ENCODE measurements at regions not wholly inside any gene's neighbourhood (a gene's known extent, or its start where the extent isn't known, plus 50 kb on each side); places are given as distances from the start of the nearest gene placed in this dataset.
"Not testable (repeated sequence)": the region's sequence is repeated elsewhere in the genome, so short reads cannot be mapped to it uniquely, and the experiment has no call there.

DNA sequence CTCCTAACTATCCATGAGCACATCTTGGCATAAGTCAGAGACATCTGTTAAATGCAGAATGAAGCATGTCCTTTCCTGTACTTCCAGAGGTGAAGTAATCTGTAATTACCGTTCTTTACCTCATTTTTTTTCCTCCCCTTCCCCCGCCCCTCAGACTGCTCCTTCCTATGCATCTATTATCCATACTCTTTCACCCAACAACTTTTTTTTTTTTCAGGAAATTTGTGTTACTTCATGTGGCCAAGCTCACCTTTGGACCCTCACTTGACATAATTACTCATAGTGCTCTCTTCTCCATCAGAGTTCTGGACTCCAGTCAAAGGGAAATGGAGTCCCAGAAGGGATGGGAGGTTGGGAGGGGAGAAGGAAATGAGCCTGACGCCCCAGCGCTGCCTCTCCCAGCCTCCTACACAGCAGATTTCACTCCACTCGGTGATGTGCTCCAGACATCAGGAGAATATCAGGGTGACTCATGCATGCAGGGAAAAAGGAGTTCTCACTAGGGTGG lies 568.8 kb downstream of the STIM2 start:
- intact Hi-C loops (cut with DNase I), result no loop called here
- DNase-seq (ENCODE audit: low spot score), result no peak

DNA sequence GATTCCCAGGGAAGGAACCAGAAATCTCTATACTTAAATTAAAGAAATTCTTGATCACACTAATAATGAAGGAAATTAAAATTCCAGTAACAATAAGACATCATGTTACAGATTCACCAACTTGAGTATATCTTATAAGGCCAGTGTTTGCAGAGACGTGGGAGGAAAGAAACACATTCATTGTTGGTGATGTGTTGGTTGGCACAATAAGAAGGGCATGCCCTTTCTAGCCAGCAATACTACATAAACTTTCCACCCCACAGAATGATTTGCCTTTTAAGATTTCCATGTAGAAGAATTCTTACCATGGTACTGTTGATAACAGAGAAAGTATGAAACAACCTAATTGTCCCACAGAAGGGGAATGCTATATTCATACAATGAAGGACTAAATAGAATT lies 581.5 kb downstream of the STIM2 start:
- intact Hi-C loops (cut with DNase I), result no loop called here
- no peak for DNase-seq (ENCODE audit: low spot score)

DNA sequence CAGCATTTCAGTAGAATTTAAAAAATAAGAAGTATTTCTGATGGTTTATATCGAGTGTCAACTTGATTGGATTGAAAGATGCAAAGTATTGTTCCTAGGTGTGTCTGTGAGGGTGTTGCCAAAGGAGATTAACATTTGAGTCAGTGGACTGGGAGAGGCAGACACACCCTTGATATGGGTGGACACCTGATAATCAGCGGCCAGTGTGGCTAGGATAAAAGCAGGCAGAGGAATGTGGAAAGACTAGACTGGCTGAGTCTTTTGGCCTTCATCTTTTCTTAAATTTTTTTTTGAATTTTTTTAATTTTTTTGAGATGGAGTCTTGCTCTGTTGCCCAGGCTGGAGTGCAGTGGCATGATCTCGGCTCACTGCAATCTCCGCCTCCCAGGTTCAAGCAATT lies 582.0 kb downstream of the STIM2 start:
- DNase-seq (ENCODE audit: low spot score); intact Hi-C loops (cut with DNase I): not testable (repeated sequence)

DNA sequence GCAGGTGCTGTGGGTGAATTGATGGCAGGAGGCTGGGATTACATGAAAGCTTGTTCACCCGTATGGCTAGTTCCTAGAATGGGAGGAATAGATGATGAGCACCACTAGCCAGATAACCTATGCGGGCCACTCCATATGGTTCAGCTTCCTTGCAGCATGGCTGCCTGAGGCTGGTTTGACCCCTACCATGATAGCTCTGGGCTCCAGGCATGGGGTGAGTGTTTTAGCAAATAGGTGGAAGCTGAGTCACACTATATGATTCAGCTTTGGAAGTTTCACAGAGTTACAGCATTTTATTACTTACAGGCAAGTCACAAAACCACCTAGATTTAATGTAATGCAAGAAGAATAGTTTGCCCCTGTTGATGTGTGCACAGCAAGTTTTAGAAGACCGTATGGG lies 603.2 kb downstream of the STIM2 start:
- DNase-seq (ENCODE audit: low spot score), result no peak
- intact Hi-C loops (cut with DNase I), result no loop called here

DNA sequence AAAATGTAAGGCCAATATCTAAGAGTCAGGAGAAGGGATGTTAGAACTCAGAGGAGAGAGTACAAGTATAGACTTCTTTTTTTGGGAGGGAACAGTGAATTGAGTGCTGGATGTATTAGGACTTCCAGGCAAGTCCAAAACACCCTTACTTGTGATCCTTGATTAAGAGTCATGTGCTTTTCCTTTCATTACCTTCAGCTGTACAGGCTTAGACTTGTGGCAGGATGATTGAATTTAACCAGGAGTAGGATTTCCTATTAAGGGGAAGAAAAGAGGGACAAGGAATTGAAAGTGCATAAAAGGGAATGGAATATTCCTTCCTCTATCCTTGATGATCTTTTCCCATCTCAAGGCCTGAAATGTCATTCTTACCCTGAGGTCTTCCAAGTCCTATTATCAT lies 606.7 kb downstream of the STIM2 start:
- no peak for DNase-seq (ENCODE audit: low spot score)
- intact Hi-C loops (cut with DNase I), result no loop called here

DNA sequence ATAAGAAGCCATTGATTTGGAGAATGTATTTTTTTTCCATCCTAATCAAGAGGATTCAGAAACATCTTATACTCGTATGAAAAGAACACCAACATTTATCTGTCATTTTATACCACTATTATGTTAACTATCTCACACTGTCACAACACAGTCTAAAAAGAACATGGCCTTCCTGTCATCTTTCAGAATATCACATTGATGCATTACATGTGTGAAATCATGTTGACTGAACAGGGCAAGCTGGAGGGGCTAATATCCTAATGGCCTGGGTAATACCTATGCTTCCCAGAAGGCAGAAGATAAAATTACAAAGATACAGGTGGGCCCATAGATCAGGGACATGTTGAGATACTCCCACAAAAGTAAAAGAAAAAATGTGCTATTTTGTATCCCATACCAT lies 611.7 kb downstream of the STIM2 start:
- intact Hi-C loops (cut with DNase I), result no loop called here
- DNase-seq (ENCODE audit: low spot score), result no peak

DNA sequence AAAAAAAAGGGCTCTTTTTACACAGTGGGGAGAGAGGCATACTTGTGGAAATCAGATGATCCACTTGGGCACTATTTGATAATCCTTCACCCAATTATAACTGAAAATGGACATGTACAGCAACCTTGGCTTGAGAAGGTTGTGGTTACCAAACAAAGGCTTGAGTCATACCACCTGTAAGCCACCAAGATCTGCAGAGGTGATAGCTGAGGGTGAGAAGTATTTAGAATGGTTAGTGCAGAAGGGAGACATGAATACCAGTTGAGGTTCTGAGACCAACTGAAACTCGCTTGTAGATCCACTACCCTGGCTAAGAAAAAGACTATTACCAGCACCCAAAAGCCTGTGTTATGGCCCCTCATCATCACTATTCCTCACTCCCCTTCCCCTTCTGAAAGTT lies 614.0 kb downstream of the STIM2 start:
- no peak for DNase-seq (ENCODE audit: low spot score)
- intact Hi-C loops (cut with DNase I), result no loop called here

DNA sequence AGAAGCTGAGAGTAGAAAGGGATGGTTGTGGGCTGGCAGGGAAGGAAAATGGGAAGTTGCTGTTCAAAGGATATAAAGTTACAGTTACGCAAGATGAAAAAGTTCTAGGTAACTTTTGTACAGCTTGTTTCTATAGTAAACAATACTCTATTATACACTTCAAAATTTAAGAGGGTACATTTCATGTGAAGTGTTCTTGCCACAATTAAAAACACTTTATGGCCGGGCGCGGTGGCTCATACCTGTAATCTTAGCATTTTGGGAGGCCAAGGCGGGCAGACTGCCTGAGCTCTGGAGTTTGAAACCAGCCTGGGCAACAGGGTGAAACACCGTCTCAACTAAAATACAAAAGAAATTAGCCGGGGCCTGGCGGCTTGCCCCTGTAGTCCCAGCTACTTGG lies 623.6 kb downstream of the STIM2 start:
- intact Hi-C loops (cut with DNase I), result no loop called here
- no peak for DNase-seq (ENCODE audit: low spot score)

DNA sequence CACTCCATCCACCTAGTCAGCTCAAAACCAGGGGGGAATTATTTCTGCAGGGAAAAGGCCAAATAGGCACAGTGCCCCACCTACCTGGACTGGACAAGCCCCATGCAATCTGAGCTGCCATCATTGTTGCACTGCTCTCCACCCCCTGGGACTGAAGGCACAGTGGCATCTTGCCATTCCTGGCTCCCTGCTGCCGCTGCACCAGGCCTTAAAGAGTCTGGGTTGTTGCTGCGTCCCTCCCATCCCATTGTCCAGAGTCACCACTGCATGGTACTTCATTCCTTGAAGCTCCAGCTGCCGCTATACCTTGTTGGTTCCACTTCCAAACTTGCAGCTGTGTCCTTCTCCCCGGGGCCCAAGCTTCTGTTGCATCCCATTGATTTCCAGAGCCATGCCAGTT lies 629.7 kb downstream of the STIM2 start:
- intact Hi-C loops (cut with DNase I), result no loop called here
- DNase-seq (ENCODE audit: low spot score), result no peak

DNA sequence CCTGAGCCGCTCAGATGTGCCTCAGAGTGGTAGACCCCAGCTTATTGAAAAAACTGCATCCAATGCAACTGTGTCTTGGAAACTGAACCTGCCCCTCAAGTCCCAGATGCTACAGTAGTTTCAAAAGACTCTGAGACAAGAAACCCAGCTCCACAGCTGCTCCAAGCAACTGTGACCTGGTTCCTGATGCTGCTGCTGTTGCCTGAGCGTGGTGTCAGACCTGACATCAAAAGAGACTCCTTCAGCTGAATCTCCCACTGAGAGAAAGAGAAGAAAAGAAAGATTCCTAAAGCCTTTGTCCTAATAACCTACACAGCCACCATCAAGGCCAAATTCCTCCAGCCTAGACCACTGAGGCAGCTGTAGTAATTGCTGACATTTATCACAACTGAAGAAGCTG lies 630.1 kb downstream of the STIM2 start:
- no peak for DNase-seq (ENCODE audit: low spot score)
- intact Hi-C loops (cut with DNase I), result no loop called here

DNA sequence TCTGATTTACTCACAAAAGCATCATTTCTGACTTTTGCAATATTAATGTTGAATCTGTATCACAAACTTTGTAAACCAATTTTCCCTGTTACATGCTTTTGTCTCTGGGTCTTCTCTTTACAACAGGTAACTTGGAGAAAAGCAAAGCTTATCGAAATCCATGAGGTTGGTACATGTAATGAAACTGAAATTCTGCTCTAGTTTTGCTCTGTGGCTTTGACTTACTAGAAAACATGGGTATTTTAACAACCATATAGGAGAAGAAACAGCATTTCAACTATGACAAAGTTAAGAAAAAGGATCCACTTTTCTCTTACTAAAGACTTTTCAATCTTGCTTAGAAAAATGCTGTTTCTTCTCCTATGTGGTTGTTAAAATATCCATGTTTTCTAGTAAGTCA lies 645.8 kb downstream of the STIM2 start:
- intact Hi-C loops (cut with DNase I), result no loop called here
- no peak for DNase-seq (ENCODE audit: low spot score)

DNA sequence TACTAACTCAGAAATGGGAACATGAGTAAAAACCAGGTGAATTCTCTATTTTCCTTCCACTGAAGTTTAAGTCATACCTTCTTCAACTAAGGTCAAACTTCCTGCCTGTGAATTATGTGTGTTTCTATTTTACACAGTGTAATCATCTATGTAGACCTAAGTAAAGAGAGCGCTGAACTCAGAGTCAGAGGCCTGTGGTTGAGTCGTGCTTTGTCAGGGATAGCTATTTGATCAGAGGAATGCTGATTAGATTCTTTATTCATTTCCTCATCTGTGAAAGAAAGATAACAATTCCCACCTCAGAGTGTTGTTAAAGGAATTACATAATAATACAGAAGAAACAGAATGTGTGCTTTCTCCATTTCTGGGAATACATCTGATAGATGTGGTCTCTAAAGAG lies 654.1 kb downstream of the STIM2 start:
- no peak for DNase-seq (ENCODE audit: low spot score)
- intact Hi-C loops (cut with DNase I), result no loop called here

DNA sequence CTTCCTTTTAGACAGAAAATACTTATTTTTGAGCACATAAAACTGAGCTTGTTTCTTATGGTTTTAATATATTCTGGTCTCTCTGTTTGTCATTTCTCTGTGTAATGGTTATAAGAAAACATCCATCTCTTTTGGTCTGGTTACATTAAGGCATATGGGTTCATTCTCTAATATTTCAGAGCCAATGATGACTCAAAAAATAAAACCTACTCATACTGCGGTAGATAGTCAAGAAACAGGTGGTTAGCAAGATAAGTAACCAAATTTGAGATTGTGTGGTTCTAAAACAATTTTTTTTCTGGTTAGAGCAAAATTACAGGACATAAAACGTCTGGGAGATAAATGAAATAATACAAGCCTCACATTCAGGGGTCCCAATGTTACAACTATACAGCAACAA lies 654.5 kb downstream of the STIM2 start:
- no peak for DNase-seq (ENCODE audit: low spot score)
- intact Hi-C loops (cut with DNase I), result no loop called here

DNA sequence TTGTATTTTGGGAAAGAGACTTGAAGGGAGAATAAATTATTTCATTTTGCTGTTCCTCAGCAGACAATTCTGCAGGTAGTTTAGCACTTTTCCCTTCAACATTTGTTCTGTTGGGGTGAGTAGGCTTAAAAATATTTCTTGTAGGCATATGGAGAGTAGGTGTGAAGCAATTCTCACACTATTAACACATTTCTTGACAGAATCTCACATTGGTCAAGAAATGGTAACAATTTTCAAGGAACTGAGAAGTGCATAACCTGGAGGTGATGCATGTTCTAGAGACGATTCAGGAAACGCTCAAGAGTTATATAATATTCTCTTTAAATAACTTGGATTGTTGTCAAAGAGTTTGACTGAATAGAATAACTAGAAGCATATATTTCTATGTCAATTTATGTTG lies 658.2 kb downstream of the STIM2 start:
- intact Hi-C loops (cut with DNase I), result no loop called here
- DNase-seq (ENCODE audit: low spot score), result no peak

DNA sequence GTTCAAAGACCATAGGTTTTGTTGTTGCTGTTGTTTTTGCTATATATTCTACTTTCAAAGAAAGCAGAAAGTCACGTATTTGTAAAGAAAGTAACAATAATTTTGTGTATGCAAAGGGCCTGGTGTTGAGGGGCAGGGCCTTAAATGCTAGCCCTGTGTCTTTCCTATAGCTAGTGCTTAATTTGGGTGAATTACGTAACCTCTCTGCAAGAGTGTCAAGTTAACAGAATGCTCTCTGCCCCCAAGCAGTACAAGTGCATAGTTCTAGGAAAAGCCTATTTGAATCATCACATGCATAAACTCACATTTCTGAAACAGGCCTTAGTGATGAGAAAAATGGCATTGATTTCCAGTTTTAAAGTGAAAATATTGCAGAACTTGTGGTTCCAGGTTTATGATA lies 663.6 kb downstream of the STIM2 start:
- intact Hi-C loops (cut with DNase I), result no loop called here
- DNase-seq (ENCODE audit: low spot score), result no peak

DNA sequence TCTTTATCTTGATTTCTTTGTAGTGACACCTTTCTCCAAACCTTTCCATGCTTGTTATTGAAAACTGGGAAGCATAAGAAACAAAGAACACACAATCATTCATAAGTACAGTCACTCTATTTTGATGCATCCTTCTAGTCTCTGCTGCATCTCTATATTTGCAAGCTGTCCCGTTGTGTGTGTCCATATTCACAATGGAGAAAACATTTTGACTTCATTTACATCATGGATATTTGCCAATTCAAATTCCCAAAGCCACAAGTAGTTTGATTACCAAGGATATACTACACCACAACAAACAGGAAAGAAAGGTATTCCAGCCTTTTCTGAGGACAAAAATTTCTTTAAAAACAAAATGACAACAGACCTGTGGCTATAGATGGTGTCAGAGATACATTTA lies 673.8 kb downstream of the STIM2 start:
- DNase-seq (ENCODE audit: low spot score), result no peak
- intact Hi-C loops (cut with DNase I), result no loop called here

DNA sequence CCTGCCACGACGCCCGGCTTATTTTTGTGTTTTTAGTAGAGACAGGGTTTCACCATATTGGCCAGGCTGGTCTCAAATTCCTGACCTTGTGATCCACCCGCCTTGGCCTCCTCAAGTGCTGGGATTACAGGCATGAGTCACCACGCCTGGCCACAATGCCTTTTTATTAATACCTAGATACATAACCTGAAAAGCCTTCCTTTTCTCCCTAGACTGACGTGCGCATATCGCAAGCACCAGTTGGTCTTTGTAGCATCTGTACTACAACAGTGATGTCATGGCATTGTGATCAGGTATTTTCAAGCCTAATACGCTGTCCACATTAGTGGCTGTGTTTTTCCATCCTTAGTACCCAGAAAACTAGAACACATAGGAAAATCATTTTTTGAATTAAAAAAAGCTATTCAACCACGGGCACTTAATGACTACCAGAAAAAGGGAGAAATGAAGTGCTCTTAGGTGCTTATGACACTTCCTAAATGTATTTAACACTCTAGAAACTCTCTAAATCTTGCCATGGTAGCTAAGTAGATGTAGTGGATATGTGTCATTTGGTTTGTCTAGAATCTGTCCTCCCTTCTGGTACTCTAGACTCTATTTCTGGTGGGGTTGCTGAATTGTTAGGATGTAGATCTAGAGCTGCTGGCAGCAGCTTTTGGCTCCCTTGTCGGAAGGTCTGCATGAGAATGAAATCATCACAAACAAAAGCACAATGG lies 707.8 kb downstream of the STIM2 start:
- intact Hi-C loops (cut with DNase I), result no loop called here
- DNase-seq (ENCODE audit: low spot score), result no peak

DNA sequence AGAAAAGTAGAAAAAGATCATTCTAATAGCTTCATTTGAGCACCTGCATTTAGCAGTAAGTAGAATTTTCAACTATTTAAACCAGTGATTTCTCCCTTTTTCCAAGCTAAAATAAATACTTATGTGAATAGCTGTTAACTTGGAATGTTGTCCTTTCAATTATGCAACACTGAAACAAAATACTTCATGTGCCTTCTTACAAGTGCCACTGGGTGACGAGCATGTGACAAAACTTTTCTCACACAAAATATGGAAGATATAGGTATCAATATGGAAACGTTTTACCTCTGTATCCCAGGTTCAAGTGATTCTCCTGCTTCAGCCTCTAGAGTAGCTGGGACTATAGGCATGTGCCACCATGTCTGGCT lies 708.3 kb downstream of the STIM2 start:
- DNase-seq (ENCODE audit: low spot score), result no peak
- intact Hi-C loops (cut with DNase I), result no loop called here

DNA sequence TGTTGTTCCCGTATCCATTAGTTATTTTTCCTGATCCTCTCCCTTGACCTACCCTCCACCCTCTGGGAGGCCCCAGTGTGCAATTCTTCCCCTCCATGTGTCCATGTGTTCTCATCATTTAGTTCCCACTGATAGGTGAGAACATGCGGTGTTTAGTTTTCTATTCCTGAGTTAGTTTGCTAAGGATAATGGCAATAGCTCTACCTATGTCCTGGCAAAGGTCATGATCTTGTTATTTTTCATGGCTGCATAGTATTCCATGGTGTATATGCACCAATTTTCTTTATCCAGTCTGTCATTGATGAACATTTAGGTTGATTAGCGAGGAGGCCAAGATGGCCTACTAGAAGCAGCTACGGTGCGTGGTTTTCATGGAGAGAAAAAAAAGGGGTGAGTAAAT lies 714.1 kb downstream of the STIM2 start:
- no peak for DNase-seq (ENCODE audit: low spot score)
- intact Hi-C loops (cut with DNase I), result no loop called here

DNA sequence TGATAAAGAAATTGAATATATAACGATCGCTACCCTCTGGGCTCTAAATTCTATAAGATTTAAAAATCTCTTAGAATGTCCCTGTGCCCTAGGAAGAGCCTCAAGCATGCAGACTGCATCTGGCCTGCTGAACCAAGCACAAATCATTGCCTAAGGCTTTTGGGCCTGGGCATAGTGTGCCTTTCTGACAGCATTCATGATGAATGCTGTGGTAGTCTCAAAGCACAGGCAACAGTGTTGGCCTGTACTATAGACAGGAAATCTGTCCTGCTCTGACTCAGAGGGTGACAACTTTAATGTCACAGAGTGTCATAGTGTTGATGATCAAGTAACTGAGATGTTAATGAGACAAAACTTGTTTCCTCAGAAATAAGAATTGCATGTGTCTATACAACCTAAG lies 717.3 kb downstream of the STIM2 start:
- intact Hi-C loops (cut with DNase I), result no loop called here
- DNase-seq (ENCODE audit: low spot score), result no peak

DNA sequence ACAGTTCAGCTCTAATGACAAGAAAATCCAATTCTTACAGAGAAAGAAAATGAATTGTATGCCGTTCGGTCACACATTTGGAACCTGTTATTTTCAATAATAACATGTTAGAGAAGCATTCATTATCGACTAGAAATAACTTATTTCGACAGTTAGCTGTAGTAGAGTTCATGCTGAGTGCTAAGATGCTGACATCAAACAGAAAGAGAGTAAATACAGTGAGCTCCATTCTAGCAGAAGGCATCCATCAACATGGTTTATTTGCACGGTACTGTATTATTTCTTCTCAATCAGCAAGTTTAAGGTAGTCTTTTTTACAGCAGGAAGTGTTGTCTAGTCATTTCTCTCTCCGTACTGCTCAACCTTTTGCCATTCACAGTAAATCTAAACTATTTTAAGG lies 732.1 kb downstream of the STIM2 start:
- intact Hi-C loops (cut with DNase I), result no loop called here
- no peak for DNase-seq (ENCODE audit: low spot score)

DNA sequence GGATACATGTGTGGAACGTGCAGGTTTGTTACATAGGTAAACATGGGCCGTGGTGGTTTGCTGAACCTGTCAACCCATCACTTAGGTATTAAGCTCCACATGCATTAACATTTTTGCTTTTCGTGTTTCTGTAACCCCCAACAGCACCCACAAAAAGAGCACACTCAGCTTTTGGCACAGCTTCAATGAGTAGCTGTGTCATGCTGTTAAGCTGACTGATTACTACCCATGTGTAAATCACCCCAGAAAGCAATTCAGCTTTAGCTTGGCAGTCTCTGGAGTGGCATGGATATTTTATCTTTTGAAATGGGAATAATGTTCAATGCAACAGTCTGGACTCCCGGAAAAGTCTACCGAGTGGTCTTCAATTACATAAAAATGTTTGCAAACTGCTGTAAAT lies 734.3 kb downstream of the STIM2 start:
- intact Hi-C loops (cut with DNase I), result no loop called here
- DNase-seq (ENCODE audit: low spot score), result no peak
